ENCODE measurements at regions not wholly inside any gene's neighbourhood (a gene's known extent, or its start where the extent isn't known, plus 50 kb on each side); places are given as distances from the start of the nearest gene placed in this dataset.

DNA sequence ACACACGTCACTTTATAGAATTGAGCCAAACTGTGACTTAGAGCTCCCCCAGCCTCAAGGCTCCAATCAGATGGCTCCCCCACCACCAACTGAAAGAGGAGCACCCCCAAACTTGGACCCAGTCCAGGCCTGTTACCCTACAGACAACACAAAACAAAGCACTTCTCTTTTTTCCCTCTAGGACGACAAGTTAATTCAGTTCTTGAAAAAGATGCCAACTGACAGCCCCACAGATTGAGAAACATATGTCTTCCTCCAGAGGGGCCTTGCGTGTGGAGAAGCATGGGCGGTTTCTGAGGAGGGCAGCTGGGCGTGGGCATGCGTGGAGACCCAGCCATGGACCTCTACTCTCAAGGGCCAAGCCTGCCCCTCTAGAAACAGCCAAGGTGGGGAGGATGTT is 229.5 kb downstream of the SHQ1 start:
- H3K79me2 ChIP-seq (ENCODE audit: insufficient read depth) = no peaks in the 10 kb centered on the region
- TF ChIP-seq SIN3A (IDR thresholded peaks at IDR 0.05; ENCODE audit: borderline replicate concordance, low read depth, low read length) (no peak), RFX5 (IDR thresholded peaks at IDR 0.05; ENCODE audit: low read length) (no peak)
- H3K9me3 ChIP-seq = no peaks in the 10 kb centered on the region
- ChIA-PET CTCF (interaction anchor here (1.0 kb wide), 1 partner anchor 10 kb away, joined by 3 read pairs; no protein-coding TSS in a partner anchor), POLR2A (no interaction called here)
- no peaks in the 10 kb centered on the region for H3K9me2 ChIP-seq
- 60% methylated on average over 6 of the region's 6 CpGs for WGBS (ENCODE audit: low lambda C conversion rate)
- no peak overlapping the region for H3K4me2 ChIP-seq
- H3K36me3 ChIP-seq (replicated peaks in 1 of 2; ENCODE audit: control insufficient read depth in 1 of 2, insufficient read depth in 2 of 2, low read length in 1 of 2) = no peaks in the 10 kb centered on the region
- H2AFZ ChIP-seq (ENCODE audit: low read depth) = no peak overlapping the region
- H3K9ac ChIP-seq = no peak overlapping the region
- DNase-seq = no peak
- no peaks in the 10 kb centered on the region for H4K20me1 ChIP-seq (ENCODE audit: insufficient read depth)
- H3K4me1 ChIP-seq (ENCODE audit: control insufficient read depth in 1 of 2, insufficient read depth in 2 of 2, low read depth in 1 of 2, low read length in 1 of 2) = no peaks in the 10 kb centered on the region; a peak in 1 of 4 replicates
- no peaks in the 10 kb centered on the region for H3K27me3 ChIP-seq (ENCODE audit: insufficient read depth)
- H3K4me3 ChIP-seq (ENCODE audit: low read depth in 2 of 2, low read length in 1 of 2) = no peak overlapping the region
- no peaks in the 10 kb centered on the region for H3F3A ChIP-seq (replicated peaks; ENCODE audit: insufficient read depth)
- H3K27ac ChIP-seq (ENCODE audit: low read depth in 2 of 2, low read length in 1 of 2) = no peak overlapping the region

DNA sequence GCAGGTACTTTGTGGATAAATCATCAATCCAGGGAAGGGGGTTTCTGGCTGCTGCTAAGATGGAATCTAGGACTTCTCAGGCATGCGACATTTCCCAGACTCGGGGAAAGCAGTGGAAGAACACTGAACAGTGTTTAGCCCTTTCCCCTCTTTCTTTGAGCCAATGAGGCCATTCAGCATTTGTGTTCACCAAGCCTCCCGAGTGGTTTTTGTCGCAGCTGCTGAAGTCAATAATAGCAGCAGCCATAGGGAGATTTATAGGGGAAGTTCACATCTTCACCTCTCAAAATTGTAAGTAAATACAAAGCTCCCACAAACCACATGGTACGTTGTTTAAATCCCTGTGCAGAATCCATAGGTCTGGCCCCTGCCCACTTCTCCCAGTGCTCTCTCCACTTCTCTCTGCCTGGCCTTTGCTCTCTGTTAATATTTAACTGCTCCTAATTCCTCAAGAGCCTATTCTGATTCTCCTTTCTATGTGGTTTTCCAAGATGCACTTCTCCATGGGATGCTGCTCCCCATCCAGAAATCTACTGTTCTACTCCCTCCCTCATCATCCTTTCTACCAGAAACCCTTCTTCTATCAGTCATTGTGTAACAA is 230.7 kb downstream of the SHQ1 start:
- Histone ChIP-seq H3K27me3 (ENCODE audit: insufficient read depth) (no peaks in the 10 kb centered on the region), H3K36me3 (replicated peaks in 1 of 2; ENCODE audit: control insufficient read depth in 1 of 2, insufficient read depth in 2 of 2, low read length in 1 of 2) (no peaks in the 10 kb centered on the region), H3F3A (replicated peaks; ENCODE audit: insufficient read depth) (no peaks in the 10 kb centered on the region), H4K20me1 (ENCODE audit: insufficient read depth) (no peaks in the 10 kb centered on the region), H3K4me3 (ENCODE audit: low read depth in 2 of 2, low read length in 1 of 2) (no peak overlapping the region), H2AFZ (ENCODE audit: low read depth) (no peak overlapping the region), H3K27ac (ENCODE audit: low read depth in 2 of 2, low read length in 1 of 2) (no peak overlapping the region), H3K9me3 (no peaks in the 10 kb centered on the region), H3K9ac (no peak overlapping the region), H3K4me2 (no peak overlapping the region), H3K4me1 (ENCODE audit: control insufficient read depth in 1 of 2, insufficient read depth in 2 of 2, low read depth in 1 of 2, low read length in 1 of 2) (no peaks in the 10 kb centered on the region; a peak in 1 of 4 replicates), H3K9me2 (no peaks in the 10 kb centered on the region), H3K79me2 (ENCODE audit: insufficient read depth) (no peaks in the 10 kb centered on the region)
- DNase-seq = no peak
- ChIA-PET CTCF (interaction anchor here (0.6 to 1.5 kb wide), 2 partner anchors 43 to 205 kb away, joined by 3 read pairs; no protein-coding TSS in a partner anchor), POLR2A (no interaction called here)
- TF ChIP-seq TAF1 (IDR thresholded peaks at IDR 0.05; ENCODE audit: borderline replicate concordance, low read depth, low read length) = no peak
- TF ChIP-seq RAD21 (IDR thresholded peaks at IDR 0.05; ENCODE audit: low read length) = no peak
- TF ChIP-seq JUND (IDR thresholded peaks at IDR 0.05) = no peak
- TF ChIP-seq, protein P1, sequence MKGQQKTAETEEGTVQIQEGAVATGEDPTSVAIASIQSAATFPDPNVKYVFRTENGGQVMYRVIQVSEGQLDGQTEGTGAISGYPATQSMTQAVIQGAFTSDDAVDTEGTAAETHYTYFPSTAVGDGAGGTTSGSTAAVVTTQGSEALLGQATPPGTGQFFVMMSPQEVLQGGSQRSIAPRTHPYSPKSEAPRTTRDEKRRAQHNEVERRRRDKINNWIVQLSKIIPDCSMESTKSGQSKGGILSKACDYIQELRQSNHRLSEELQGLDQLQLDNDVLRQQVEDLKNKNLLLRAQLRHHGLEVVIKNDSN (IDR thresholded peaks at IDR 0.05; ENCODE audit: borderline replicate concordance, low read depth) = no peak
- TF ChIP-seq, protein P2, sequence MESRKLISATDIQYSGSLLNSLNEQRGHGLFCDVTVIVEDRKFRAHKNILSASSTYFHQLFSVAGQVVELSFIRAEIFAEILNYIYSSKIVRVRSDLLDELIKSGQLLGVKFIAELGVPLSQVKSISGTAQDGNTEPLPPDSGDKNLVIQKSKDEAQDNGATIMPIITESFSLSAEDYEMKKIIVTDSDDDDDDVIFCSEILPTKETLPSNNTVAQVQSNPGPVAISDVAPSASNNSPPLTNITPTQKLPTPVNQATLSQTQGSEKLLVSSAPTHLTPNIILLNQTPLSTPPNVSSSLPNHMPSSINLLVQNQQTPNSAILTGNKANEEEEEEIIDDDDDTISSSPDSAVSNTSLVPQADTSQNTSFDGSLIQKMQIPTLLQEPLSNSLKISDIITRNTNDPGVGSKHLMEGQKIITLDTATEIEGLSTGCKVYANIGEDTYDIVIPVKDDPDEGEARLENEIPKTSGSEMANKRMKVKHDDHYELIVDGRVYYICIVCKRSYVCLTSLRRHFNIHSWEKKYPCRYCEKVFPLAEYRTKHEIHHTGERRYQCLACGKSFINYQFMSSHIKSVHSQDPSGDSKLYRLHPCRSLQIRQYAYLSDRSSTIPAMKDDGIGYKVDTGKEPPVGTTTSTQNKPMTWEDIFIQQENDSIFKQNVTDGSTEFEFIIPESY (IDR thresholded peaks at IDR 0.05; ENCODE audit: borderline replicate concordance, low read depth) = no peak
- no peak for TF ChIP-seq YY1 (IDR thresholded peaks at IDR 0.05; ENCODE audit: low read depth)
- TF ChIP-seq EP300 (IDR thresholded peaks at IDR 0.05; ENCODE audit: borderline replicate concordance in 1 of 2, low read depth in 1 of 2, low read length in 1 of 2) = no peak
- TF ChIP-seq, protein P3, sequence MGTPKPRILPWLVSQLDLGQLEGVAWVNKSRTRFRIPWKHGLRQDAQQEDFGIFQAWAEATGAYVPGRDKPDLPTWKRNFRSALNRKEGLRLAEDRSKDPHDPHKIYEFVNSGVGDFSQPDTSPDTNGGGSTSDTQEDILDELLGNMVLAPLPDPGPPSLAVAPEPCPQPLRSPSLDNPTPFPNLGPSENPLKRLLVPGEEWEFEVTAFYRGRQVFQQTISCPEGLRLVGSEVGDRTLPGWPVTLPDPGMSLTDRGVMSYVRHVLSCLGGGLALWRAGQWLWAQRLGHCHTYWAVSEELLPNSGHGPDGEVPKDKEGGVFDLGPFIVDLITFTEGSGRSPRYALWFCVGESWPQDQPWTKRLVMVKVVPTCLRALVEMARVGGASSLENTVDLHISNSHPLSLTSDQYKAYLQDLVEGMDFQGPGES (IDR thresholded peaks at IDR 0.05; ENCODE audit: low read depth, low read length) = no peak
- TF ChIP-seq MXI1 (IDR thresholded peaks at IDR 0.05; ENCODE audit: low read depth, low read length) = no peak
- no peak for TF ChIP-seq TCF12 (IDR thresholded peaks at IDR 0.05)
- TF ChIP-seq, protein P4, sequence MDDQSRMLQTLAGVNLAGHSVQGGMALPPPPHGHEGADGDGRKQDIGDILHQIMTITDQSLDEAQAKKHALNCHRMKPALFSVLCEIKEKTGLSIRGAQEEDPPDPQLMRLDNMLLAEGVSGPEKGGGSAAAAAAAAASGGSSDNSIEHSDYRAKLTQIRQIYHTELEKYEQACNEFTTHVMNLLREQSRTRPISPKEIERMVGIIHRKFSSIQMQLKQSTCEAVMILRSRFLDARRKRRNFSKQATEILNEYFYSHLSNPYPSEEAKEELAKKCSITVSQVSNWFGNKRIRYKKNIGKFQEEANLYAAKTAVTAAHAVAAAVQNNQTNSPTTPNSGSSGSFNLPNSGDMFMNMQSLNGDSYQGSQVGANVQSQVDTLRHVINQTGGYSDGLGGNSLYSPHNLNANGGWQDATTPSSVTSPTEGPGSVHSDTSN (IDR thresholded peaks at IDR 0.05) = no peak
- no peak for TF ChIP-seq SIN3A (IDR thresholded peaks at IDR 0.05; ENCODE audit: borderline replicate concordance, low read depth, low read length)
- TF ChIP-seq, protein P5, sequence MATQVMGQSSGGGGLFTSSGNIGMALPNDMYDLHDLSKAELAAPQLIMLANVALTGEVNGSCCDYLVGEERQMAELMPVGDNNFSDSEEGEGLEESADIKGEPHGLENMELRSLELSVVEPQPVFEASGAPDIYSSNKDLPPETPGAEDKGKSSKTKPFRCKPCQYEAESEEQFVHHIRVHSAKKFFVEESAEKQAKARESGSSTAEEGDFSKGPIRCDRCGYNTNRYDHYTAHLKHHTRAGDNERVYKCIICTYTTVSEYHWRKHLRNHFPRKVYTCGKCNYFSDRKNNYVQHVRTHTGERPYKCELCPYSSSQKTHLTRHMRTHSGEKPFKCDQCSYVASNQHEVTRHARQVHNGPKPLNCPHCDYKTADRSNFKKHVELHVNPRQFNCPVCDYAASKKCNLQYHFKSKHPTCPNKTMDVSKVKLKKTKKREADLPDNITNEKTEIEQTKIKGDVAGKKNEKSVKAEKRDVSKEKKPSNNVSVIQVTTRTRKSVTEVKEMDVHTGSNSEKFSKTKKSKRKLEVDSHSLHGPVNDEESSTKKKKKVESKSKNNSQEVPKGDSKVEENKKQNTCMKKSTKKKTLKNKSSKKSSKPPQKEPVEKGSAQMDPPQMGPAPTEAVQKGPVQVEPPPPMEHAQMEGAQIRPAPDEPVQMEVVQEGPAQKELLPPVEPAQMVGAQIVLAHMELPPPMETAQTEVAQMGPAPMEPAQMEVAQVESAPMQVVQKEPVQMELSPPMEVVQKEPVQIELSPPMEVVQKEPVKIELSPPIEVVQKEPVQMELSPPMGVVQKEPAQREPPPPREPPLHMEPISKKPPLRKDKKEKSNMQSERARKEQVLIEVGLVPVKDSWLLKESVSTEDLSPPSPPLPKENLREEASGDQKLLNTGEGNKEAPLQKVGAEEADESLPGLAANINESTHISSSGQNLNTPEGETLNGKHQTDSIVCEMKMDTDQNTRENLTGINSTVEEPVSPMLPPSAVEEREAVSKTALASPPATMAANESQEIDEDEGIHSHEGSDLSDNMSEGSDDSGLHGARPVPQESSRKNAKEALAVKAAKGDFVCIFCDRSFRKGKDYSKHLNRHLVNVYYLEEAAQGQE (IDR thresholded peaks at IDR 0.05; ENCODE audit: low read depth, low read length) = no peak
- TF ChIP-seq RFX5 (IDR thresholded peaks at IDR 0.05; ENCODE audit: low read length) = no peak
- TF ChIP-seq FOSL2 (IDR thresholded peaks at IDR 0.05; ENCODE audit: borderline replicate concordance, low read depth) = no peak
- no peak for TF ChIP-seq RCOR1 (IDR thresholded peaks at IDR 0.05; ENCODE audit: low read length)
- TF ChIP-seq, protein P6, sequence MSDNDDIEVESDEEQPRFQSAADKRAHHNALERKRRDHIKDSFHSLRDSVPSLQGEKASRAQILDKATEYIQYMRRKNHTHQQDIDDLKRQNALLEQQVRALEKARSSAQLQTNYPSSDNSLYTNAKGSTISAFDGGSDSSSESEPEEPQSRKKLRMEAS (IDR thresholded peaks at IDR 0.05; ENCODE audit: low read depth) = no peak
- TF ChIP-seq EZH2phosphoT487 (IDR thresholded peaks at IDR 0.05; ENCODE audit: borderline replicate concordance, low read depth) = no peak
- WGBS (ENCODE audit: low lambda C conversion rate) = 79% methylated on average over 5 of the region's 5 CpGs
